Renal cortical epithelial cell (primary cell): ENCODE measurements at regions not wholly inside any gene's neighbourhood (a gene's known extent, or its start where the extent isn't known, plus 50 kb on each side); places are given as distances from the start of the nearest gene placed in this dataset.
"Not testable (repeated sequence)": the region's sequence is repeated elsewhere in the genome, so short reads cannot be mapped to it uniquely, and the experiment has no call there.

Experiments
- DNase-seq: peaks from one replicate; pipeline ENCODE4 v3.0.0-alpha.2; 2011; ENCODE audit warnings: low read depth

GRCh38 chr12:124070394-124071074, 97.5 kb downstream of the ZNF664 start:
- not testable (repeated sequence) for DNase-seq

GRCh38 chr12:124071075-124071443, 98.0 kb downstream of the ZNF664 start:
- no peak for DNase-seq

GRCh38 chr12:124073356-124074035, 100.5 kb downstream of the ZNF664 start:
- DNase-seq: no peak

- DNase-seq: no peak
Measured at GRCh38 chr12:124075841-124076240, 102.8 kb downstream of the ZNF664 start.

- no peak for DNase-seq
Measured at GRCh38 chr12:124077701-124078100, 104.7 kb downstream of the ZNF664 start.

GRCh38 chr12:124078800-124079199, 105.8 kb downstream of the ZNF664 start:
- no peak for DNase-seq

GRCh38 chr12:124080649-124081048, 107.6 kb downstream of the ZNF664 start:
- no peak for DNase-seq

GRCh38 chr12:124082012-124082411, 109.0 kb downstream of the ZNF664 start:
- no peak for DNase-seq

GRCh38 chr12:124082687-124083086, 109.7 kb downstream of the ZNF664 start:
- DNase-seq: no peak

GRCh38 chr12:124083708-124084107, 110.7 kb downstream of the ZNF664 start:
- no peak for DNase-seq

- no peak for DNase-seq
Measured at GRCh38 chr12:124085419-124086296, 112.6 kb downstream of the ZNF664 start.

GRCh38 chr12:124086299-124086898, 113.4 kb downstream of the ZNF664 start:
- DNase-seq: no peak

- DNase-seq: no peak
Measured at GRCh38 chr12:124087266-124088051, 114.4 kb downstream of the ZNF664 start.

GRCh38 chr12:124088217-124088907, 115.3 kb downstream of the ZNF664 start:
- no peak for DNase-seq

GRCh38 chr12:124089181-124089914, 116.3 kb downstream of the ZNF664 start:
- not testable (repeated sequence) for DNase-seq

GRCh38 chr12:124091835-124092234, 118.8 kb downstream of the ZNF664 start:
- no peak for DNase-seq

- not testable (repeated sequence) for DNase-seq
Measured at GRCh38 chr12:124092532-124092931, 119.5 kb downstream of the ZNF664 start.

GRCh38 chr12:124093297-124093696, 120.3 kb downstream of the ZNF664 start:
- DNase-seq: no peak

GRCh38 chr12:124094188-124094587, 121.2 kb downstream of the ZNF664 start:
- DNase-seq: no peak

GRCh38 chr12:124094733-124095132, 121.7 kb downstream of the ZNF664 start:
- no peak for DNase-seq
